ENCODE measurements at regions not wholly inside any gene's neighbourhood (a gene's known extent, or its start where the extent isn't known, plus 50 kb on each side); places are given as distances from the start of the nearest gene placed in this dataset.
"Not testable (repeated sequence)": the region's sequence is repeated elsewhere in the genome, so short reads cannot be mapped to it uniquely, and the experiment has no call there.

DNA sequence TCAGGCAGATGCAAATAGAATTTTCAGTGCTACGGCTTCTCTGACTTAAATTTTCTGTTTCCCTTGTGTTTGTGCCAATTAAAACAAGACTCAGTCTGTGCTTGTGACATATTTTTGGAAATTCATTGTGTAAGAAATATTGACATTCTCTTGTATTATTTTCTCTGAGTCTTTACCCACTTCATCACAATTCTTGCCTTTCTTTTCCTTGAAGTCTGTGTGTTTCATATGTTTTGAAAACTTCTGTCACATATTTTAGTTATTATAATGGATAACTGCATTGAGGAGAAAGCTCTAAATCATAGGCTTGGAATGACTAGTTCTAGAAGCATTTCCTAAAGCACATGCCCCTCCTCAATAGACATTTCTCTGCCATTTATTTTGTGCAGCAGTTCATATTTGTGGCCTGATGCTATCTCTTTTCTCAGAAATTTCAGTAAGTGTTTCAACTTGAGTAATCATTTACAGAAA lies 206.6 kb downstream of the PALM2AKAP2 start:
- DNase-seq, result no peak

DNA sequence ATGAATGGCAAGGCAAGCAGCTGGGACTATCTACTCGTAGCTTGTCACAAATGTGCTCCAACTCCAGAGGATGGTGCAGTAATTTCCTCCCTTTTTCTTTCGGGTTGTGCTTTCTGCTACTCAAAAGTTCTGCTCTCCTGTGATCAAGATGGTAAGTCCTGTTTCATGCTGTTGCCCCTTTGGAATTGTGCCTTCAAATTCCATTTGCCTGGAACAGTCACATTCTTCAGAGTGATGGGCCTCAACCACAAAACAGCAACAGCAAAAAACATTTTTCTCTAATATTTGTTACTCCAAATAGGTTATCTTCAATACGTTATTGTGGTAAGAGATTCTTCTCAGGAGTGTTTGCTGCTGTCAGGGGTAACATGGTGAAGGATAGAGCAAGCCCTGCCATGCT lies 209.3 kb downstream of the PALM2AKAP2 start:
- DNase-seq, result no peak

DNA sequence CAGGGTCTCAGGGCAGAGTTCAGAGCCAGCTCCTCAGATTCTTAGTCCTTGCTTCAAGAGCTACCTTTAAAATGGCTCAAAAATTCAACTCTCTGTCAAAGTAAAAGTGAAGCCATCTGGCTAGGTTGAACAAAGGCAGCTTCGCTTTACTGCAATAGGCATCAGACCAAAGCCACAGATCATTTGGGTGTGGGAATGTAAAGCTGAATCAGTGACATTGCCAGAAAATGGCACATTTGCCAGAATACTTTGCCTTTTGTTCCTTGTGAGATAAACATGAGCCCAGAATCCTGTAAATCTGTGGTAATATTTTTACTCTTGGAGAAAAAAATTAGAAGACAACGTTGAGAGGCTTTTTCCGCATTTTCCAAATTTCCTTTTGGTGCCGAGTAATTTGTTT lies 210.5 kb downstream of the PALM2AKAP2 start:
- no peak for DNase-seq

DNA sequence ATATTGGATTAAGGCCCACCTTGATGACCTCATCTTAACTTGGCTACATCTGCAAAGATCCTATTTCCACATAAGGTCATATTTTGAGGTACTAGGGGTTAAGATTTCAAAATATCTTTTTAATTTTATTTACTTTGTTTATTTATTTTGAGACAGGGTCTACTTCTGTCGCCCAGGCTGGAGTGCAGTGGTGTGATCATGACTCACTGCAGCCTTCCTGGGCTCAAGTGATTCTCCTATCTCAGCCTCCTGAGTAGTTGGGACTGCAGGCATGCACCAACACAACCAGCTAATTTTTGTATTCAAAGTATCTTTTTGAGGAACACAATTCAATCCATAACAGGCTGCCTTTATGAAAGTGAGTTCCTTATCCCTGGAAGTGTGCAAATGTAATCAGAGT lies 212.3 kb downstream of the PALM2AKAP2 start:
- no peak for DNase-seq

DNA sequence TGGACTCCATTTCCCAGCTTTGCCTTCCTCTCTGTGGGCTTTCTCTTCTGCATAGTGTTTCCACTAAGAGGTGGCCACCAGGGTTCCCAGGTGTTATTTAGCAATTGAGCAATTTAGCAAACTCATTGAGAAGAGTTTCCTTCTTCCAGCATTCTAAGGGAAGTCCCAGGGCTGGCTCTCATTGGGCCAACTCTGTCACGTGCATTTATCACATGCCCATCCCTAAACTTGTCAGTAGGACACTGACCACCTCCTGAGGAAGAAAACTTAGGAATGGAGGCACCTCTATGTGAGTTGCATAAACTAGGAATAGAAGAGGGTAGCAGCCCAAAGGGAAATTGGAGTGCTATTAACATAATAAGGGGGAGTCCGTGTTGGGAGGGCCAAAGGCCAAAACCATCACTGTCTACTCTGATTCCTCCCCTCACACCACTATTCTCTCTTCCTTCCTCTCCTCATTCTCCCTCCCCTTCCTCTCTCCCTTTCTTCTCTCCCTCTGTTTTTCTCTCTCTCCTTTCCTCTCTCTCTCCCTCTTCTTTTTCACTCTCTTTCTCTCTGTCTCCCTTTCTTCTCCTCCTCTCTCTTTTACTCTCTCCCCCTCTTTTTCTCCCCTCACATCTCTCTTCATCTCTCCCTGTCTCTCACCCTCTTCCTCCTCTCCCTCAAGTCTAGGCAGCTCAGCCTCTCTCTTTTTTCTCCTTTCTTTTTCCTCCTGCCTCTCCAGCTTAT lies 213.4 kb downstream of the PALM2AKAP2 start:
- no peak for DNase-seq

DNA sequence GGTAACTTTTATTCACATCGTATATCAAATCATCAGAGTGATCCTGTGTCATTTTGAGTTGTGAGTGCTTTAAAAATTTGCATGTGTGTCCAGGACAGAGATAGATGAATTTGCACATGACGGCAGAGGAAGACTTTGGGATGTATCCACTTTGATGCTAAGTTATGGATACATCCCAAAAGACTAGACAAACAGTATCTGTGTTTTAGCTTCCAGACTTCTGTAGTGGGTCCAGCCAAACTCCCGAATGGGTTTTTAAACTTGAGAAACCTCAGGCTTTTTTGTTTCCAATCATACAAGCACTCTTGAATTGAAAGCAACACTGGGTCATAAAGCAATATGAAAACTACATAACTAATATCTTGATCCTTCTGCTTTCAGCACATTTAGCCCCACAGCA lies 213.8 kb downstream of the C9orf152 start:
- DNase-seq, result no peak

DNA sequence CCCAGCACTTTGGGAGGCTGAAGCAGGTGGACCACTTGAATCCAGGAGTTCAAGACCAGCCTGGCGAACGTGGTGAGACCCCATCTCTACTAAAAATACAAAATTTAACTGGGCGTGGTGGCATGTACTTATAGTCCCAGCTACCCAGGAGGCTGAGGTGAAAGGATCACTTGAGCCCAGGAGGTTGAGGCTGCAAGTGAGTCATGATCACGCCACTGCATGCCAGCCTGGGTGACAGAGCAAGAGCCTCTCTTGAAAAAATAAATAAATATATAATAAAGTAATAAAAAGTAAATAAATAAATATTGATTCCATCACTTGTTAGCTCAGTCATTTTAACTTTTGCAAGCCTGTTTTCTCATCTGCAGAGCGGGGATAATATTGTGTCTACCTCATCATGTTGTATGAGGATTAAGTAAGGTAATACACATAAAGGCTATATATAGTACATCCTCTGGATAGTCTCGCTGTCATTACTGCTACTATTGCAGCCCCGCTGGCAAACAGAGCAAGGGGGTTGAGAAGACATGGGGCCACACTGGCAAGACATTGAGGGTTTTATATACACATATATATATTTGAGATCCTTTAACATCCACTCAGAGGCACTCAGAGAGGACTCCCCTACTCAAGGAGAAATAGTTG lies 210.9 kb downstream of the C9orf152 start:
- DNase-seq, result no peak

DNA sequence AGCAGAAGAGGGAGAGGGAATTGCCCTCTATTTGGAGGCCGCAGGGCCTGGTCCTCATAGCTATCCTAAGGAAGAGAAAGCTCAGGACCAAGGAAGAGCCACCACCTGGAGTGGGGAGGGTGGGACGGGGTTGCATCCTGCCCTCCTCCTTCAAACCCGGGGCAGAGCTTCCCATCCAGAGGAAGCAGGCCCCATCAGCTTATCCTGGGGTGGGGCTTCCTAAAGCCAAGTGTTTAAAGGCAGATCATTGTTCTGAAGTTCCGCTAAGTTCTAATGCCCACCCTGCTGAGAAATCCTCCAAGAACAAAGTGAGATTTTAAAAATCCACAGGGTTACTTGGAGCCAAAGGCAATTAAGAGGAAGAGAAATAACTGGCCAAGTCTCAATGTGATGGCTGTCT lies 210.3 kb downstream of the C9orf152 start:
- DNase-seq, result no peak

DNA sequence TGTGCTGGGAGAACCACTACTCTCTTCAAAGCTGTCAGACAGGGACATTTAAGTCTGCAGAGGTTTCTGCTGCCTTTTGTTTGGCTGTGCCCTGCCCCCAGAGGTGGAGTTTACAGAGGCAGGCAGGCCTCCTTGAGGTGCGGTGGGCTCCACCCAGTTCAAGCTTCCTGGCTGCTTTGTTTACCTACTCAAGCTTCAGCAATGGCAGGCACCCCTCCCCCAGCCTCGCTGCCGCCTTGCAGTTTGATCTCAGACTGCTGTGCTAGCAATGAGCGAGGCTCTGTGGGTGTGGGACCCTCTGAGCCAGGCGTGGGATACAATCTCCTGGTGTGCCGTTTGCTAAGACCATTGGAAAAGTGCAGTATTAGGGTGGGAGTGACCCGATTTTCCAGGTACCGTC lies 202.4 kb downstream of the C9orf152 start:
- DNase-seq, result not testable (repeated sequence)

DNA sequence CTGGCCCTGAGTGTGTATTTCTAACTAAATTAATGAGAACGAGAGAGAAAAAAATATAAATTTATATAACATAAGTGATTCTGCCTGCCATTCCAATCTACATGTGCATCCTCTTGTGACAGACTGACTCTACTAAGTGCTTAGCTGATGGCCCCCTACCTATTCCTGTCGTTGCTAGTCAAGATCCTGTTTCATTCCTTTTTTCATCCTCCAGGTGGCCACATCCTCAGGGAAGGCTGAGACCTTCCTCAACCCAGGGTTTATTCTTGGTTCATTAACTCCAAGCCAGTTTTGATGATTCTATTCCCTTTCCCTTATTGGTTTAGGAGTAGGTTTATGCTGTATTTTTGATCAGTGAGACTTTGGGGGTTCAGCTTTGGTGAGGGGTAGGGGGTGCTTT lies 201.3 kb downstream of the C9orf152 start:
- no peak for DNase-seq

DNA sequence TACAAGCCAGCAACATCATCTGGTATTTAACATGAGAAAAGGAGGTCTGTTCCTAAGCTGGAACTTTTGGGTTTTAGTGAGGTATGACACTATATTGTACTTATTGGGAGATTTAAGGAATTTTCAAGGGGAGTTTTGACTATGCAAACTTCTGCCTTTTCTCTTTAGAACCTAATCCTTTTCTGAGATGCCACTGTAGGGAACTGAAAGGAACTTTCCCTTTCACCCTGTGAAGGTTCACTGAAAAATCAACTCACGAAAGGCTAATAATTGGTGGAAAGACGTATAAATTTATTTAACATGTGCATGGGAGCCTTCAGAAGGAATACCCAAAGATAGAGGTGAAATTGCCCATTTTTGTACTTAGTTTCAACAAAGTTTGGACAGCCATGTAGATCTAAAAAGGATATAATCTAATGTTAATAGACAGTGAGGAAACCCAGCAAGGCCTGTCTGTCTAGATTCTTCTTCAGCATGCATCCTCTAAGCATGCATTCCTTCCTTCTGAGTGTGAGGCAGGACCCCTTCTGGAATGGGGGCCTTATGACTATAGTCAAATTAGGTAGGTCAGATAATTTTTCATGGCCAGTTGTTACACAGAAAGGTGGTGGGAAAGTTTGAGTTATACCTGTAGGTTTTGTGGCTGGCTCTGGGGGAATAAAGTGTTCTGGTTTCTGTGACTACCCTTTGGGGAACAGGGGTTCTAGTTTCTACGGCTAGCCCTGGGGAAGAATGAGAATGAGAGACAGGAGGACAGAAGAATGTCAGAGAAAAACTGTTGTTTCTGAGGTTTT lies 200.3 kb downstream of the C9orf152 start:
- DNase-seq, result no peak

DNA sequence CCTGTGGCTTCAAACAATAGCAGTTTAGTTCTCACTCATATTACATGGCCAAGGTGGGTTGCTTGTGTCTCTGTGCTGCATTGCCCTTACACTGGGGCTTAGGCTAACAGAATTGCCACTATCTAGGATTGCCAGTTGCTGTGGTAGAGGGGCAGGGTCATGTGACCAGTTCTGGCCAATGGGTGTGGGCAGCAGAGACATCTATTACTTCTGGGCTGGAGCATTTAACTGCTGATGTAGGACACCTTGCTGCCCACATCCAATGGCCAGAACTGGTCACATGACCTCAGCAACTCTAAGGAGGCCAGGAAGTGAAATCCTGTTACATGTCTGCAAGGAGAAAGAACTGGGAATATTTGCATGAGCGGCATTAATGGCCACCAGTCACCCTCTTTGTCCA lies 199.3 kb downstream of the C9orf152 start:
- no peak for DNase-seq

DNA sequence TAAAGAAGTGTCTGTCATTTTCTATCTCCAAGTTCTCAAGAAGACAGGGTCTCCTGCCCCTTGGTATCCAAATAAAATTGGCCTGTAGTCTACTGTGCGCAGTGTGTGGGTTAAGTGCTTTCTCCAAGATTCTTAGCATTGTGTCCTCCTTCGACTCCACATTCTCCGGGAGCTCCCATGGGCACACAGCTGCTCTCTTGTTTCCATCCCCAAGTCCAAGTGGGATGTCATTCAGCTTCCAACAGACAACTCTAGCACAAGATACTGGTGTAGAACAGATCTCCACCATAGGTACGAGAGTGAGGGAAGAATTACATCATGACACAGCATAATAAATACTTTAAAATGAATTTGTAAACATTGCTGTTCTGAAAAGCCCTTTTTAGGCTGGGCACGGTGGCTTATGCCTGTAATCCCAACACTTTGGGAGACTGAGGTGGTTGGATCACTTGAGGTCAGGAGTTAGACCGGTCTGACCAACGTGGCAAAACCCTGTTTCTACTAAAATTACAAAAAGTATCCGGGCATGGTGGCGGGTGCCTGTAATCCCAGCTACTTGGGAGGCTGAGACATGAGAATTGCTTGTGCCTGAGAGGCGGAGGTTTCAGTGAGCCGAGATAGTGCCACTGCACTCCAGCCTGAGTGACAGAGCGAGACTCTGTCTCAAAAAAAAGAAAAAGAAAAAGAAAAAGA lies 196.2 kb downstream of the C9orf152 start:
- no peak for DNase-seq

DNA sequence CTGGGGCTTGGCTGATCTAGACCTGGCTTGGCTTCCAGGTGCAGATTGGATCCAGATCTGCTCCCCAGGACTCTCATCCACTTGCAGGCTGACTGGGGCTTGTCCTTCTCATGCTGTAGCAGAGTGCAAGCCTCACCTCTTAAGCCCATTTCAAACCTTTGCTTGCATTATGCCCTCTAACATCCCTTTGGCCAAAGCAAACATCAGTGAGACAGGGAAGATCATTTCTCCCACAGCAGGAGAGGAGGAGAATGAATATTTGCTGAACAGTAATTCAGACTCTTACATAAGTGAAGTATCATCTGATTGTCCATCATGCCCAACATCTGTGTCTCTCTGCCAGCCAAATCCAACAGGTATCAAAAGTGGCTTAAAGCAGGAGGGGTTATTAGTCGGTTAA lies 194.9 kb downstream of the C9orf152 start:
- DNase-seq, result no peak

DNA sequence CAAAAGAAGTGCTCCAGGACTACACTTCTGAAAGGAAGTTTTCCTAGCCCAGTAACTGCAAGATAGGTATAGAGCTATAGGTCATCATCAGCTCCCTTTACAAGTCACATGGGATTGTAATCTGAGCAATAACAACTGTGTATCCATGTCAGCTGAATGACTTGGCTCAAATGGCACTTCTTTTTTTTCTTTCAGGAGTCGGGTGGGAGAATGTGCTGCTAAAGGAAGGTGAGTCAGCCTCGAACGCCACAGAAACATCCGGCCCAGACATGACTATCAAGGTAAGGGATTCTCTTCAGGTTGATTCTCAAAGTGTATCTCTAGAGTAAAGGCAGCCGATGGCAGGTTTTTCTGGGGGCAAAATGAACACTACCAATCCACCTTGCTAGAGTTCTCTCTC lies 192.2 kb downstream of the C9orf152 start:
- peak in 1 of 2 experiments; percentile 26 for DNase-seq

DNA sequence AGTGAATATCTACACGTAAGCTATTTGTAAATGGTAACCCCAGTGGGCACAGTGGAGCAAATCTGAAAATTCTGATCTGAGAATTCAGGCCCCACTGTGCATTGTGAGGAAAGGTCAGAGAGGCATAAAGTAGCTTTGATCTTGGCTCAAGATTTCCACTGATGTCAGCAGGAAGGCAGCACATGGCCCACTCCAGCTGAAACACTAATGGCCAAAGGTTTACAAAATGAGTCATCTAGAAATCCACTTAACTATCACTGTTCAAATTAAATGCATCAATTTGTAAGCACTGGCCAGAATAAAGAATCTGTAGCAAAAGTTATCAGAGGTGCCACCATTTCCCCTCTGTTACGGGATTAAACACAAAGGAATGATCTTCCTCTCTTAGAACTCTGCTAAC lies 191.6 kb downstream of the C9orf152 start:
- no peak for DNase-seq

DNA sequence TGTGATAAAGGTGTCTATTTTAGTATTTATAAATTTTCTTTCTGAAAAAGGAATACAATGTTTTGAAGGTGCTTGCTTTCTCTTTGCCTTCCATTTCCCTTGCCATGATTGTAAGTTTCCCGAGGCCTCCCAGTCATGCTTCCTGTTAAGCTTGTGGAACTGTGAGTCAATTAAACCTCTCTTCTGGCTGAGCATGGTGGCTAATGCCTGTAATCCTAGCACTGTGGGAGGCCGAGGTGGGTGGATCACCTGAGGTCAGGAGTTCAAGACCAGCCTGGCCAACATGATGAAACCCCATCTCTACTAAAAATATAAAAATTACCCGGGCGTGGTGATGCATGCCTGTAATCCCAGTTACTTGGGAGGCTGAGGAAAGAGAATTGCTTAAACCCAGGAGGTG lies 187.7 kb downstream of the C9orf152 start:
- DNase-seq, result not testable (repeated sequence)

DNA sequence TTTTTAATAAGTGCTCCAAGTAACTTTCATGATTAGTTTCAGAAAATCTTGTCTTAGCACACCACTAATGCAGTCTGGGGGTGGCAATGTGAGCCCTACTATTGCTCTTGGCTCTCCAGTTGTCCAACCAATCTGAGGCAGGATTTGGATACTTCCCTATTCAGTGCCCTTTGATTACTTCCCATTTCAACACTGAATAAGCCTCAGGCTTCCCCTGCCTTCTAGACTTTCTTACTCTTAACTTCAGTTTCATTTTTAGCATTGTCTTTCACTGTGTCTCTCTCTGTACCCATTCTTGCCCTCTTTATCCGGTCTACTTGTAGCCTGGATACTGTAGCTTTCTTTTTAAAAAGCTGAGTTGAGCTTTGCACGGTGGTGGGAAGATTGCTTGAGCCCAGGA lies 186.1 kb downstream of the C9orf152 start:
- no peak for DNase-seq

DNA sequence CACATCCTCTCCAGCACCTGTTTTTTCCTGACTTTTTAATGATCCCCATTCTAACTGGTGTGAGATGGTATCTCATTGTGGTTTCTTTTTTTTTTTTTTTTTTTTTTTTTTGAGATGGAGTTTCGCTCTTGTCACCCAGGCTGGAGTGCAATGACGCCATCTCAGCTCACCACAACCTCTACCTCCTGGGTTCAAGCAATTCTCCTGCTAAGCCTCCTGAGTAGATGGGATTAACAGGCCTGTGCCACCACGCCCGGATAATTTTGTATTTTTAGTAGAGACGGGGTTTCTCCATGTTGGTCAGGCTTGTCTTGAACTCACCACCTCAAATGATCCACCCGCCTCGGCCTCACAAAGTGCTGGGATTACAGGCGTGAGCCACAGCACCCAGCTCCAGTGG lies 184.7 kb downstream of the C9orf152 start:
- not testable (repeated sequence) for DNase-seq

DNA sequence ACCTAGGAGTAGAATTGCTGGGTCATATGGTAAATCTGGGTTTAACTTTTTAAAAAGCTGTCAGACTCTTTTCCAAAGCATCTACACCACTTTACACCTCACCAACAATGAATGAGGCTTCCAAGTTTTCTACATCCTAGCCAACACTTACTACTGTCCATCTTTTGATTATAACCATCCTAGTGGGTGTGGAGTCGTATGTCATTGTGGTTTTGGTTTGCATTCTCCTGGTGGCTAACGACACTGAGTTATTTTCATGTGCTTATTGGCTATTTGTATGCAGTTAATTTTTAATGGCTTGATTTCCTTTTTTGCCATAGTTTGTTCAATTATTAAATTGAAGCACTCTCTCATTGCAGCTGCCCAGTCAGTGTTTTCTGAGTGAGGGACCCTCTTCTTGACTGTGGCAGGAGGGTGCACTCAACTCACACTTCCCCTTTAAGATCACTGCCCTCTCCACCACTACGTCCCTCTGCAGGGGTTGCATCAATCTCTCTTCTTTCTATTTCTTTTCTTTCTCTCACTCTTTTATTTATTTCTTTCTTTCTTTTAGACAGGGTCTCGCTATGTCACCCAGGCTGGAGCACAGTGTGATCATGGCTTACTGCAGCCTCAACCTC lies 182.3 kb downstream of the C9orf152 start:
- no peak for DNase-seq

DNA sequence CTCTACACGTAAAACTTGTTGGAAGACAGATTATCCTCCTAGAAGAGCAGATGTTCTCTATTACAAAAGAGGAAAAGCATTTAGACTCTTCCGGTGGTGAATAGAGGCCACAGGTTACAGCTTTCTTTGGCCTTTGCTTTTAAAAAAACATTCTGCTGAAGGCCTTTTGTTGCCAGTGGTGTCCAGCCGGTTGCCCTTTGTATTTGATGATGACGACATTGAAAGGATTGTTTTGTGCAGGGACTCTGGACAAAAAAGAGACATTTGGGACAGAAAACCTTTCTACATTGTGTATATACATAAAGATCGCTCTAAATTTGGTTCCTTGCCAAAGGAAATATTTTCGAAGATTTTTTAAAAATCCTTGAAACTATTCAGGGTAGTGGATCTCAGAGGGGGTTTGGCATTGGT lies 180.3 kb downstream of the C9orf152 start:
- DNase-seq, result peak; percentile 25 to 45

DNA sequence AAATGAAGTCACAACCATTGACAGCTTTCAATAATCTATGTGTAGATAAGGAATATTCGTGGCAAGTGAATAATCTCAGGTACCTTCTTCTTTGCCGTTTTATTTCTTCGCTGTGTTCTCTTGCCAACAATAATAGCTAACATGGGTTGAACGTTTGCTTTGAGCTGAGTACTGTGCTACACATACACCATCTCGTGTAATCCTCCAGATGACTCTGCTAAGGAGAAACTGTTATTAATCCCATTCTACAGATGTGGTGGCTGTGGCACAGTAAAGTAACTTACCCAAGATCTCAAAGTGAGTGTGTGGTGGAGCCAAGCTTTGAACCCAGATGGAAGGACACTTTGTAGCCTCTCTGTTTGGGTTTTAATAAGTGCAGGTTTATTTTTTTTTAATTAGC lies 179.7 kb downstream of the C9orf152 start:
- DNase-seq, result no peak

DNA sequence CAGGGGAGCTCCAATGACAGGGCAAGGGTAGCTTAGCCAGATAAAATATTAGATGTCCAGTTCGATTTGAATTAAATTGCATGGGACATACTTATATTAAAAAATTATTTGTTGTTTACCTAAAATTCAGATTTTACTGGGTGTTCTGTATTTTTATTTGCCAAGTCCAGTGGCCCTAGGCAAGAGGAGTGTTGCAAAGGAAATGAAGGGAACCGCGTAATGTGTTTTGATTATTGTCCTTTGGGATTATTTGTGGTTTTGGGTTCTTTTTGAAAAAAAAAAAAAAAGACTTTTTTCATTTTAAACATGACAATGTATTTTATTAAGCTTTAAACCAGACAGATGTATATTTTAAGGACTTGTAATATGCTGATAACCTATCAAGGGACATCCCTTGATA lies 179.3 kb downstream of the C9orf152 start:
- no peak for DNase-seq
